ENCODE measurements at regions not wholly inside any gene's neighbourhood (a gene's known extent, or its start where the extent isn't known, plus 50 kb on each side); places are given as distances from the start of the nearest gene placed in this dataset.

GRCh38 chr7:25594122-25594521 lies 365.8 kb upstream of the NPVF start:
- no peaks in the 10 kb centered on the region for H3K9me3 Mint-ChIP-seq
- no peak for TF ChIP-seq CTCF (IDR thresholded peaks at IDR 0.05)
- intact Hi-C loops (cut with DNase I, micrococcal nuclease) = no loop called here
- H3K4me1 ChIP-seq (ENCODE audit: insufficient read depth, low read length) = no peaks in the 10 kb centered on the region
- no peak overlapping the region for H3K4me3 ChIP-seq (ENCODE audit: low read length)
- no peak overlapping the region for H3K27ac Mint-ChIP-seq
- DNase-seq = no peak
- H3K36me3 ChIP-seq (ENCODE audit: insufficient read depth, low read length) = no peaks in the 10 kb centered on the region
- ChIA-PET CTCF (no interaction called here), POLR2A (no interaction called here)
- H3K27me3 Mint-ChIP-seq = peaks cover 7% of the 10 kb centered on the region
- no peak for ATAC-seq (ENCODE audit: poor library complexity)
- H3K4me3 Mint-ChIP-seq = no peak overlapping the region
- H3K27me3 ChIP-seq (ENCODE audit: control insufficient read depth in 1 of 2, insufficient read depth in 2 of 2, low read length in 2 of 2) = no peaks in the 10 kb centered on the region
- no peaks in the 10 kb centered on the region for H3K36me3 Mint-ChIP-seq (ENCODE audit: low read depth)
- no peak overlapping the region for H3K27ac ChIP-seq (ENCODE audit: low read depth in 1 of 2, low read length in 2 of 2)
- H3K9me3 ChIP-seq (ENCODE audit: control insufficient read depth in 1 of 2, insufficient read depth in 1 of 2, low read length in 2 of 2) = peaks cover 0 to 3% of the 10 kb centered on the region in 2 experiments
- H3K4me1 Mint-ChIP-seq (ENCODE audit: low read depth) = no peaks in the 10 kb centered on the region

- intact Hi-C loops (cut with DNase I, micrococcal nuclease) = no loop called here
- ChIA-PET CTCF (no interaction called here), POLR2A (no interaction called here)
- Mint-ChIP-seq H3K4me3 (no peak overlapping the region), H3K36me3 (ENCODE audit: low read depth) (no peaks in the 10 kb centered on the region), H3K9me3 (no peaks in the 10 kb centered on the region), H3K4me1 (ENCODE audit: low read depth) (no peaks in the 10 kb centered on the region), H3K27ac (no peak overlapping the region), H3K27me3 (peaks cover 3% of the 10 kb centered on the region)
- ATAC-seq (ENCODE audit: poor library complexity) (no peak), DNase-seq (no peak)
- no peaks in the 10 kb centered on the region for H3K4me1 ChIP-seq (ENCODE audit: insufficient read depth, low read length)
- H3K36me3 ChIP-seq (ENCODE audit: insufficient read depth, low read length) = no peaks in the 10 kb centered on the region
- no peak overlapping the region for H3K4me3 ChIP-seq (ENCODE audit: low read length)
- H3K27ac ChIP-seq (ENCODE audit: low read depth in 1 of 2, low read length in 2 of 2) = no peak overlapping the region
- TF ChIP-seq CTCF (IDR thresholded peaks at IDR 0.05) = no peak
- H3K27me3 ChIP-seq (ENCODE audit: control insufficient read depth in 1 of 2, insufficient read depth in 2 of 2, low read length in 2 of 2) = no peaks in the 10 kb centered on the region
- H3K9me3 ChIP-seq (ENCODE audit: control insufficient read depth in 1 of 2, insufficient read depth in 1 of 2, low read length in 2 of 2) = peaks cover 0 to 3% of the 10 kb centered on the region in 2 experiments
Measured at GRCh38 chr7:25594728-25595127, 366.4 kb upstream of the NPVF start.

DNA sequence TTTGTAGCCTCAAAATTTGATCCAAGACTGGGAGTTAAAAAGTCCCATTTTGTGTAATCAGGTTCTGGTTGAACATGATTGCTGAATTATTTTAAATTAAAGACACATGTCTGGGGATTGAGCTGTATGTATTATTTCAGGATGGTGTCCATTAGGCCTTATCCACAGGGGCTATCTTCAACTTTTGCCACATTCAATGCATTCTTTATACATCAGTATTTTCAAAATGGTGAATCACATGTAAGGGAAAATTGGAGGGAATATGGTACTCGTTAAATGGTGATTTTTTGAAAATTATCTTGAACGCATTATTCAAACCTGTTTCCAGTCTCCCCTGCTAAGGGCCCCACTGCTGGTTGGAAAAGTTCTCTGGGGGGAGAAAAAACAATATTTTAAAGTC lies 367.7 kb upstream of the NPVF start:
- peaks cover 0 to 3% of the 10 kb centered on the region in 2 experiments for H3K9me3 ChIP-seq (ENCODE audit: control insufficient read depth in 1 of 2, insufficient read depth in 1 of 2, low read length in 2 of 2)
- ChIA-PET POLR2A (no interaction called here), CTCF (no interaction called here)
- no peaks in the 10 kb centered on the region for H3K27me3 ChIP-seq (ENCODE audit: control insufficient read depth in 1 of 2, insufficient read depth in 2 of 2, low read length in 2 of 2)
- Mint-ChIP-seq H3K27ac (no peak overlapping the region), H3K36me3 (ENCODE audit: low read depth) (no peaks in the 10 kb centered on the region), H3K4me3 (no peak overlapping the region), H3K4me1 (ENCODE audit: low read depth) (no peaks in the 10 kb centered on the region), H3K27me3 (no peaks in the 10 kb centered on the region), H3K9me3 (no peaks in the 10 kb centered on the region)
- no peak for ATAC-seq (ENCODE audit: poor library complexity)
- intact Hi-C loops (cut with DNase I, micrococcal nuclease) = no loop called here
- TF ChIP-seq CTCF (IDR thresholded peaks at IDR 0.05) = no peak
- DNase-seq = no peak
- no peak overlapping the region for H3K4me3 ChIP-seq (ENCODE audit: low read length)
- H3K36me3 ChIP-seq (ENCODE audit: insufficient read depth, low read length) = no peaks in the 10 kb centered on the region
- no peak overlapping the region for H3K27ac ChIP-seq (ENCODE audit: low read depth in 1 of 2, low read length in 2 of 2)
- H3K4me1 ChIP-seq (ENCODE audit: insufficient read depth, low read length) = no peaks in the 10 kb centered on the region
